ENCODE measurements at regions not wholly inside any gene's neighbourhood (a gene's known extent, or its start where the extent isn't known, plus 50 kb on each side); places are given as distances from the start of the nearest gene placed in this dataset.

DNA sequence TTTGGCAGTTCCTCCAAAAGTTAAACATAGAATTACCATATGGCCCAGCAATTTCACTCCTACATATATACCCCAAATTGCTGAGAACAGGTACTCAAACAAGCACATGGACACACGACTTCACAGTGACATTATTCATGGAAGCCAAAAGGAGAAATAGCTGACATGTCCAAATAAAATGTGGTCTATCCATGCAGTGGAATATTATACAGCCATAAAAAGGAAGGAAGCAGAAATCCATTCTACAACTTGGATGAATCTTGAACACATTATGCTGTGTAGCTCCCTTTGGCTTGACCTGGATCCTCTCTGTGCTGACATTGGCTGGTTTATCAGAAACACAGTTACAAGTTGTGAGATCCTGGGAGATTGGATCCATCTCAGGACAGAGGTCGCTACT, 370.9 kb upstream of the EEF2KMT start:
- TF ChIP-seq POLR2A (IDR thresholded peaks at IDR 0.05; ENCODE audit: low read depth, low read length) (no peak), TAF1 (IDR thresholded peaks at IDR 0.05; ENCODE audit: borderline replicate concordance, low read depth, low read length) (no peak), POLR2AphosphoS5 (IDR thresholded peaks at IDR 0.05; ENCODE audit: low read depth, low read length) (no peak)

All from GM12892 (cell line).